ENCODE measurements at regions not wholly inside any gene's neighbourhood (a gene's known extent, or its start where the extent isn't known, plus 50 kb on each side); places are given as distances from the start of the nearest gene placed in this dataset.

- no peak overlapping the region; the same call in 1 of the 2 replicates for H2AFZ ChIP-seq (ENCODE audit: control insufficient read depth, low read depth, low read length)
- in situ Hi-C loops (cut with MboI): no loop called here
- H3K36me3 ChIP-seq (ENCODE audit: control insufficient read depth in 2 of 2, insufficient read depth in 2 of 2, low read length in 1 of 2): no peaks in the 10 kb centered on the region
- no peaks in the 10 kb centered on the region for H4K20me1 ChIP-seq (ENCODE audit: control insufficient read depth, insufficient read depth)
- H3K9me3 ChIP-seq (replicated peaks; ENCODE audit: control insufficient read depth, insufficient read depth, low read length): peaks cover 11% of the 10 kb centered on the region; the same call in 2 of the 3 replicates
- no peak overlapping the region for H3K9ac ChIP-seq (ENCODE audit: control insufficient read depth, insufficient read depth, low read length)
- H3K27ac ChIP-seq (ENCODE audit: control insufficient read depth, insufficient read depth): no peak overlapping the region
- POLR2A ChIA-PET: interaction anchor here (0.8 to 1.5 kb wide), 6 partner anchors 9 to 48 kb away, joined by 3 to 5 read pairs (median 3); no protein-coding TSS in a partner anchor
- SMC1A ChIA-PET (ENCODE audit: uncharacterized antibody, unreplicated experiment): interaction anchor here (0.6 to 3.6 kb wide), 19 partner anchors 9 to 248 kb away, joined by 3 to 21 read pairs (median 3); no protein-coding TSS in a partner anchor
- DNase-seq (ENCODE audit: low read depth, low spot score): no peak
- no peak overlapping the region for H3K4me3 ChIP-seq
- intact Hi-C loops (cut with micrococcal nuclease; ENCODE audit: unreplicated experiment): loop anchor here (2.0 kb wide), 1 partner anchor 27 kb away; no protein-coding TSS in a partner anchor
- 50% methylated on average over 4 of the region's 4 CpGs for WGBS (ENCODE audit: insufficient coverage, insufficient replicate concordance, low lambda C conversion rate, missing lambda C conversion rate)
- peaks cover 17% of the 10 kb centered on the region for H3K4me1 ChIP-seq (ENCODE audit: control insufficient read depth, insufficient read depth, low read length)
- RAD21 ChIA-PET (ENCODE audit: unreplicated experiment): interaction anchor here (0.6 to 2.7 kb wide), 10 partner anchors 9 to 559 kb away, joined by 3 to 12 read pairs (median 3); partner anchors contain the start of gene POLR1F
- H3K4me2 ChIP-seq (ENCODE audit: control insufficient read depth, insufficient read depth): no peak overlapping the region
- no peak for FAIRE-seq
- CTCF ChIA-PET: interaction anchor here (1.1 to 1.8 kb wide), 6 partner anchors 9 to 38 kb away, joined by 3 to 6 read pairs (median 4); no protein-coding TSS in a partner anchor
- ATAC-seq: peak; percentile 74
- no TSS peak for BruUV-seq (replicated peaks)
- no peaks in the 10 kb centered on the region for H3K27me3 ChIP-seq (replicated peaks in 1 of 2; ENCODE audit: control insufficient read depth in 2 of 2, insufficient read depth in 2 of 2, low read length in 1 of 2)
- no peaks in the 10 kb centered on the region for H3K79me2 ChIP-seq (ENCODE audit: control insufficient read depth, insufficient read depth, low read length)
- no peak for TF ChIP-seq STAT3 (IDR thresholded peaks at IDR 0.05; ENCODE audit: low read depth, low read length)
- no peak for TF ChIP-seq LARP7 (IDR thresholded peaks at IDR 0.05)
- TF ChIP-seq RAD21 (IDR thresholded peaks at IDR 0.05; ENCODE audit: insufficient read depth, low read depth, low read length): no peak
- no peak for TF ChIP-seq NFYB (IDR thresholded peaks at IDR 0.05; ENCODE audit: insufficient read depth, low read depth, low read length)
- TF ChIP-seq TCF7 (IDR thresholded peaks at IDR 0.05; ENCODE audit: borderline replicate concordance): no peak
- TF ChIP-seq BCL11A (IDR thresholded peaks at IDR 0.05; ENCODE audit: low read depth, low read length): peak; percentile 72; the same call in 1 of the 2 replicates
- no peak for TF ChIP-seq EP300 (IDR thresholded peaks at IDR 0.05; ENCODE audit: borderline replicate concordance in 1 of 2, control insufficient read depth in 1 of 2, low read depth in 2 of 2, low read length in 2 of 2)
- TF ChIP-seq ZBTB11 (CRISPR knock-in tag; IDR thresholded peaks at IDR 0.05): no peak
- TF ChIP-seq CBFB (IDR thresholded peaks at IDR 0.05; ENCODE audit: low read depth): no peak
- no peak for TF ChIP-seq ZNF217 (IDR thresholded peaks at IDR 0.05)
- TF ChIP-seq FOXK2 (IDR thresholded peaks at IDR 0.05): no peak
- TF ChIP-seq ZBED1 (IDR thresholded peaks at IDR 0.05; ENCODE audit: borderline replicate concordance): no peak
- TF ChIP-seq EZH2 (IDR thresholded peaks at IDR 0.05; ENCODE audit: borderline replicate concordance, control insufficient read depth, low read depth, low read length): no peak
- TF ChIP-seq RELB (IDR thresholded peaks at IDR 0.05; ENCODE audit: low read depth): no peak
- TF ChIP-seq ZBTB33 (IDR thresholded peaks at IDR 0.05): 0 out of 2 replicates have a peak, but pooled peaks have one; percentile 40
- TF ChIP-seq DPF2 (IDR thresholded peaks at IDR 0.05): no peak
- TF ChIP-seq NBN (IDR thresholded peaks at IDR 0.05): no peak
- no peak for TF ChIP-seq SUPT20H (IDR thresholded peaks at IDR 0.05; ENCODE audit: borderline replicate concordance, control insufficient read depth, low read depth, low read length)
- no peak for TF ChIP-seq ZNF622 (IDR thresholded peaks at IDR 0.05)
- no peak for TF ChIP-seq SMC3 (IDR thresholded peaks at IDR 0.05; ENCODE audit: borderline replicate concordance, low read length)
These were observed 50.3 kb upstream of the MACC1 start for GRCh38 chr7:20267482-20267881.
